GM12878 (cell line): ENCODE measurements at regions not wholly inside any gene's neighbourhood (a gene's known extent, or its start where the extent isn't known, plus 50 kb on each side); places are given as distances from the start of the nearest gene placed in this dataset.

Experiments used
- ATAC-seq: fragments of 200-7000 bp; cut with Tn5 transposase; 3 replicates; pipeline ENCODE4 v1.9.1; 2020; ENCODE audit warnings: mild to moderate bottlenecking, moderate library complexity
- BruUV-seq: library from RNA; stranded (reverse); fragments of 400-500 nt; replicated peaks from 2 replicates; lab custom pipeline; 2021; lab: Mats Ljungman, UMichigan
- CTCF ChIA-PET: fragments of 300-600 bp; sonication (Branson Sonifier 250); formaldehyde crosslinking; extraction: SDS; loops from one replicate; lab custom pipeline; 2021; ENCODE audit warnings: inconsistent platforms; lab: Yijun Ruan, JAX
- POLR2A ChIA-PET: fragments of 350-600 bp; formaldehyde crosslinking; extraction: SDS; loops from one replicate; lab custom pipeline; 2021; ENCODE audit warnings: inconsistent platforms; lab: Charles Lee
- RAD21 ChIA-PET: fragments of 300-600 bp; sonication (Branson Sonifier 250); formaldehyde crosslinking; loops from one replicate; lab custom pipeline; 2023; ENCODE audit warnings: antibody characterized with exemption; ENCODE audit not compliant: unreplicated experiment; lab: Charles Lee
- SMC1A ChIA-PET: fragments of 300-600 bp; sonication (Branson Sonifier 250); formaldehyde crosslinking; loops from one replicate; lab custom pipeline; 2023; ENCODE audit not compliant: unreplicated experiment, uncharacterized antibody; lab: Charles Lee
- DNase-seq: peaks from one replicate; pipeline ENCODE4 v3.0.0-alpha.2; 2011; ENCODE audit warnings: low read depth, low spot score
- FAIRE-seq: peaks from 3 replicates; lab custom pipeline; 2011; peaks lifted over from hg19 to GRCh38; lab: Jason Lieb, UNC
- H2AFZ ChIP-seq: 2 replicates; pipeline ENCODE4 v1.6.0; 2011; ENCODE audit warnings: low read depth, low read length, control low read depth; ENCODE audit not compliant: control insufficient read depth
- H3K27ac ChIP-seq: 2 replicates; pipeline ENCODE4 v1.5.1; 2011; ENCODE audit warnings: control low read depth; ENCODE audit not compliant: control insufficient read depth, insufficient read depth
- H3K27me3 ChIP-seq, 2 experiments: replicated peaks in 1 of 2; 2 replicates each; pipeline versions ENCODE4 v1.6.0 to v1.6.1; 2011; ENCODE audit warnings: low read length in 1 of 2; ENCODE audit not compliant: control insufficient read depth in 2 of 2, insufficient read depth in 2 of 2
- H3K36me3 ChIP-seq, 2 experiments: 2 replicates each; pipeline ENCODE4 v1.5.1; 2011; ENCODE audit warnings: low read length in 1 of 2; ENCODE audit not compliant: control insufficient read depth in 2 of 2, insufficient read depth in 2 of 2
- H3K4me1 ChIP-seq: 2 replicates; pipeline ENCODE4 v1.6.1; 2011; ENCODE audit warnings: mild to moderate bottlenecking, low read length, moderate library complexity, mixed read lengths; ENCODE audit not compliant: control insufficient read depth, insufficient read depth
- H3K4me2 ChIP-seq: 2 replicates; pipeline ENCODE4 v1.6.0; 2011; ENCODE audit warnings: control low read depth; ENCODE audit not compliant: control insufficient read depth, insufficient read depth
- H3K4me3 ChIP-seq: fragments of 200-600 bp; sonication (generic); 2 replicates; pipeline ENCODE4 v1.5.1; 2016
- H3K79me2 ChIP-seq: 2 replicates; pipeline ENCODE4 v1.6.0; 2011; ENCODE audit warnings: low read length; ENCODE audit not compliant: control insufficient read depth, insufficient read depth
- H3K9ac ChIP-seq: 2 replicates; pipeline ENCODE4 v1.8.0; 2011; ENCODE audit warnings: low read length, control low read depth, mixed read lengths; ENCODE audit not compliant: control insufficient read depth, insufficient read depth
- H3K9me3 ChIP-seq: replicated peaks from 3 replicates; pipeline ENCODE4 v1.5.1; 2011; ENCODE audit warnings: mild to moderate bottlenecking, low read length; ENCODE audit not compliant: control insufficient read depth, insufficient read depth
- H4K20me1 ChIP-seq: 2 replicates; pipeline ENCODE4 v1.6.0; 2011; ENCODE audit not compliant: control insufficient read depth, insufficient read depth
- ASH2L ChIP-seq: fragments of 300-600, 200-600 bp; sonication (generic); IDR thresholded peaks from 2 replicates; pipeline ENCODE4 v1.6.1; 2017; ENCODE audit warnings: low read depth, mild to moderate bottlenecking, borderline replicate concordance
- CBX3 ChIP-seq: fragments of 200-600 bp; sonication (generic); IDR thresholded peaks from 2 replicates; pipeline ENCODE4 v1.6.1; 2016; ENCODE audit warnings: low read depth, borderline replicate concordance
- CREM ChIP-seq: IDR thresholded peaks from 2 replicates; pipeline ENCODE4 v1.6.1; 2014; ENCODE audit warnings: antibody characterized with exemption, low read depth
- DPF2 ChIP-seq: fragments of 450-650 bp; IDR thresholded peaks from 2 replicates; pipeline ENCODE4 v1.6.1; 2017; ENCODE audit warnings: mild to moderate bottlenecking
- MTA3 ChIP-seq: IDR thresholded peaks from 2 replicates; pipeline ENCODE4 v1.6.1; 2012; ENCODE audit warnings: low read length, inconsistent platforms, borderline replicate concordance
- NFYB ChIP-seq: IDR thresholded peaks from 2 replicates; pipeline ENCODE4 v1.6.1; 2011; ENCODE audit warnings: low read depth, mild to moderate bottlenecking, low read length, improper control_type of control experiment, moderate library complexity; ENCODE audit not compliant: insufficient read depth
- NR2F1 ChIP-seq: fragments of 450-650 bp; conservative IDR thresholded peaks from 2 replicates; pipeline ENCODE4 v1.6.1; 2017; ENCODE audit warnings: mild to moderate bottlenecking
- SMAD1 ChIP-seq: fragments of 450-650 bp; IDR thresholded peaks from 2 replicates; pipeline ENCODE4 v1.6.1; 2018; ENCODE audit warnings: mild to moderate bottlenecking, low read depth; ENCODE audit not compliant: partially characterized antibody
- TCF3 ChIP-seq: IDR thresholded peaks from 2 replicates; pipeline ENCODE4 v1.6.1; 2012; ENCODE audit warnings: low read depth, mild to moderate bottlenecking, low read length, borderline replicate concordance; ENCODE audit not compliant: insufficient read depth
- ZNF217 ChIP-seq: fragments of 450-650 bp; IDR thresholded peaks from 2 replicates; pipeline ENCODE4 v1.6.1; 2017; ENCODE audit warnings: antibody characterized with exemption, mild to moderate bottlenecking
- ZZZ3 ChIP-seq: IDR thresholded peaks from 2 replicates; pipeline ENCODE4 v1.6.1; 2011; ENCODE audit warnings: low read depth; ENCODE audit not compliant: control insufficient read depth, insufficient read length
- WGBS: methylation state at CpG from one replicate; pipeline ENCODE4 v1.1.6; 2016; ENCODE audit warnings: low lambda C conversion rate; ENCODE audit not compliant: insufficient replicate concordance, insufficient coverage; ENCODE audit errors: missing lambda C conversion rate; 5-methylcytosine and 5-hydroxymethylcytosine counted together
- in situ Hi-C: fragments of 300-500 bp; cut with MboI; formaldehyde crosslinking; loops from 9 replicates; pipeline ENCODE4 v1.14.3; 2018; ENCODE audit warnings: mixed read lengths
- intact Hi-C: fragments of 100-400 bp; cut with micrococcal nuclease; formaldehyde crosslinking; loops from one replicate; pipeline ENCODE4 v1.14.2; 2022; ENCODE audit not compliant: unreplicated experiment
- TF ChIP-seq, protein P1 (sequence below): IDR thresholded peaks from 2 replicates; pipeline ENCODE4 v1.6.1; 2011; ENCODE audit warnings: borderline replicate concordance, low read depth, mild to moderate bottlenecking, moderate library complexity, mixed read lengths, low read length; ENCODE audit not compliant: insufficient read depth; ENCODE audit errors: extremely low read length
- TF ChIP-seq, protein P2 (sequence below), 3 experiments: IDR thresholded peaks in 2 of 3; conservative IDR thresholded peaks in 1 of 3; 2 replicates each; pipeline ENCODE4 v1.5.1; 2011; ENCODE audit warnings: low read depth in 3 of 3, low read length in 3 of 3, mild to moderate bottlenecking in 3 of 3, control low read depth in 2 of 3, moderate library complexity in 2 of 3, inconsistent platforms in 1 of 3, mixed read lengths in 1 of 3; ENCODE audit not compliant: control insufficient read depth in 2 of 3, insufficient read depth in 1 of 3; ENCODE audit errors: extremely low read depth in 1 of 3
- TF ChIP-seq, protein P3 (sequence below): fragments of 450-650 bp; formaldehyde crosslinking; IDR thresholded peaks from 2 replicates; pipeline ENCODE4 v1.5.0; 2022; ENCODE audit warnings: mild to moderate bottlenecking, missing genetic modification characterization
- TF ChIP-seq, protein P4 (sequence below): fragments of 450-650 bp; formaldehyde crosslinking; IDR thresholded peaks from 2 replicates; pipeline ENCODE4 v1.4.0; 2020; ENCODE audit warnings: mild to moderate bottlenecking, moderate library complexity

DNA sequence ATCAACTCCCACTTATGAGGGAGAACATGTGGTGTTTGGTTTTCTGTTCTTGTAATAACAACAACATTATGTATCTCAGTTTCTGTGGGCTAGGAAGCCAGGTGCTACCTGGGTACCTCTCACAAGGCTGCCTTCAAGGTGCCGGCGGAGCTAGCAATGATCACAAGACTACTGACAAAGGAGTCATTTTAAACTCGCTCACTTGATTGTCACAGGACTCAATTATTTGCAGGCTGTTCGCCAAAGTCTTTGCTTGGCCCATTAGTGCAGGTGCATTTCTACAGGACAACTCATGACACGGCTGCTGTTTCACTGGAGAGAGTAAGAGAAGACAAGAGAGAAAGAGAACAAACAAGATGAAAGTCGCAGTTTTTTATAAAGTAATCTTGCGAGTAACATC is 1237.4 kb upstream of the TMPRSS15 start:
- in situ Hi-C loops (no loop called here), intact Hi-C loops (no loop called here)
- Histone ChIP-seq H3K36me3 (no peaks in the 10 kb centered on the region), H3K79me2 (no peaks in the 10 kb centered on the region), H3K27ac (no peak overlapping the region), H3K27me3 (no peaks in the 10 kb centered on the region), H3K4me3 (no peak overlapping the region), H2AFZ (no peak overlapping the region), H3K4me2 (no peak overlapping the region), H3K9ac (no peak overlapping the region), H4K20me1 (no peaks in the 10 kb centered on the region), H3K9me3 (no peaks in the 10 kb centered on the region), H3K4me1 (no peaks in the 10 kb centered on the region)
- FAIRE-seq (no peak), ATAC-seq (no peak), DNase-seq (no peak)
- TF ChIP-seq ZZZ3 (no peak), SMAD1 (no peak), MTA3 (no peak), ASH2L (no peak), NFYB (no peak), TCF3 (no peak), ZNF217 (no peak), CREM (no peak), NR2F1 (no peak), DPF2 (no peak), CBX3 (no peak)
- TF ChIP-seq, protein P1, sequence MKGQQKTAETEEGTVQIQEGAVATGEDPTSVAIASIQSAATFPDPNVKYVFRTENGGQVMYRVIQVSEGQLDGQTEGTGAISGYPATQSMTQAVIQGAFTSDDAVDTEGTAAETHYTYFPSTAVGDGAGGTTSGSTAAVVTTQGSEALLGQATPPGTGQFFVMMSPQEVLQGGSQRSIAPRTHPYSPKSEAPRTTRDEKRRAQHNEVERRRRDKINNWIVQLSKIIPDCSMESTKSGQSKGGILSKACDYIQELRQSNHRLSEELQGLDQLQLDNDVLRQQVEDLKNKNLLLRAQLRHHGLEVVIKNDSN: no peak
- TF ChIP-seq, protein P2, sequence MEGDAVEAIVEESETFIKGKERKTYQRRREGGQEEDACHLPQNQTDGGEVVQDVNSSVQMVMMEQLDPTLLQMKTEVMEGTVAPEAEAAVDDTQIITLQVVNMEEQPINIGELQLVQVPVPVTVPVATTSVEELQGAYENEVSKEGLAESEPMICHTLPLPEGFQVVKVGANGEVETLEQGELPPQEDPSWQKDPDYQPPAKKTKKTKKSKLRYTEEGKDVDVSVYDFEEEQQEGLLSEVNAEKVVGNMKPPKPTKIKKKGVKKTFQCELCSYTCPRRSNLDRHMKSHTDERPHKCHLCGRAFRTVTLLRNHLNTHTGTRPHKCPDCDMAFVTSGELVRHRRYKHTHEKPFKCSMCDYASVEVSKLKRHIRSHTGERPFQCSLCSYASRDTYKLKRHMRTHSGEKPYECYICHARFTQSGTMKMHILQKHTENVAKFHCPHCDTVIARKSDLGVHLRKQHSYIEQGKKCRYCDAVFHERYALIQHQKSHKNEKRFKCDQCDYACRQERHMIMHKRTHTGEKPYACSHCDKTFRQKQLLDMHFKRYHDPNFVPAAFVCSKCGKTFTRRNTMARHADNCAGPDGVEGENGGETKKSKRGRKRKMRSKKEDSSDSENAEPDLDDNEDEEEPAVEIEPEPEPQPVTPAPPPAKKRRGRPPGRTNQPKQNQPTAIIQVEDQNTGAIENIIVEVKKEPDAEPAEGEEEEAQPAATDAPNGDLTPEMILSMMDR (IDR thresholded peaks at IDR 0.05 in 2 of 3, conservative IDR thresholded peaks at IDR 0.05 in 1 of 3; ENCODE audit: control insufficient read depth in 2 of 3, extremely low read depth in 1 of 3, insufficient read depth in 1 of 3, low read depth in 3 of 3, low read length in 3 of 3): no peak
- TF ChIP-seq, protein P3, sequence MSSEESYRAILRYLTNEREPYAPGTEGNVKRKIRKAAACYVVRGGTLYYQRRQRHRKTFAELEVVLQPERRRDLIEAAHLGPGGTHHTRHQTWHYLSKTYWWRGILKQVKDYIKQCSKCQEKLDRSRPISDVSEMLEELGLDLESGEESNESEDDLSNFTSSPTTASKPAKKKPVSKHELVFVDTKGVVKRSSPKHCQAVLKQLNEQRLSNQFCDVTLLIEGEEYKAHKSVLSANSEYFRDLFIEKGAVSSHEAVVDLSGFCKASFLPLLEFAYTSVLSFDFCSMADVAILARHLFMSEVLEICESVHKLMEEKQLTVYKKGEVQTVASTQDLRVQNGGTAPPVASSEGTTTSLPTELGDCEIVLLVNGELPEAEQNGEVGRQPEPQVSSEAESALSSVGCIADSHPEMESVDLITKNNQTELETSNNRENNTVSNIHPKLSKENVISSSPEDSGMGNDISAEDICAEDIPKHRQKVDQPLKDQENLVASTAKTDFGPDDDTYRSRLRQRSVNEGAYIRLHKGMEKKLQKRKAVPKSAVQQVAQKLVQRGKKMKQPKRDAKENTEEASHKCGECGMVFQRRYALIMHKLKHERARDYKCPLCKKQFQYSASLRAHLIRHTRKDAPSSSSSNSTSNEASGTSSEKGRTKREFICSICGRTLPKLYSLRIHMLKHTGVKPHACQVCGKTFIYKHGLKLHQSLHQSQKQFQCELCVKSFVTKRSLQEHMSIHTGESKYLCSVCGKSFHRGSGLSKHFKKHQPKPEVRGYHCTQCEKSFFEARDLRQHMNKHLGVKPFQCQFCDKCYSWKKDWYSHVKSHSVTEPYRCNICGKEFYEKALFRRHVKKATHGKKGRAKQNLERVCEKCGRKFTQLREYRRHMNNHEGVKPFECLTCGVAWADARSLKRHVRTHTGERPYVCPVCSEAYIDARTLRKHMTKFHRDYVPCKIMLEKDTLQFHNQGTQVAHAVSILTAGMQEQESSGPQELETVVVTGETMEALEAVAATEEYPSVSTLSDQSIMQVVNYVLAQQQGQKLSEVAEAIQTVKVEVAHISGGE: no peak
- TF ChIP-seq, protein P4, sequence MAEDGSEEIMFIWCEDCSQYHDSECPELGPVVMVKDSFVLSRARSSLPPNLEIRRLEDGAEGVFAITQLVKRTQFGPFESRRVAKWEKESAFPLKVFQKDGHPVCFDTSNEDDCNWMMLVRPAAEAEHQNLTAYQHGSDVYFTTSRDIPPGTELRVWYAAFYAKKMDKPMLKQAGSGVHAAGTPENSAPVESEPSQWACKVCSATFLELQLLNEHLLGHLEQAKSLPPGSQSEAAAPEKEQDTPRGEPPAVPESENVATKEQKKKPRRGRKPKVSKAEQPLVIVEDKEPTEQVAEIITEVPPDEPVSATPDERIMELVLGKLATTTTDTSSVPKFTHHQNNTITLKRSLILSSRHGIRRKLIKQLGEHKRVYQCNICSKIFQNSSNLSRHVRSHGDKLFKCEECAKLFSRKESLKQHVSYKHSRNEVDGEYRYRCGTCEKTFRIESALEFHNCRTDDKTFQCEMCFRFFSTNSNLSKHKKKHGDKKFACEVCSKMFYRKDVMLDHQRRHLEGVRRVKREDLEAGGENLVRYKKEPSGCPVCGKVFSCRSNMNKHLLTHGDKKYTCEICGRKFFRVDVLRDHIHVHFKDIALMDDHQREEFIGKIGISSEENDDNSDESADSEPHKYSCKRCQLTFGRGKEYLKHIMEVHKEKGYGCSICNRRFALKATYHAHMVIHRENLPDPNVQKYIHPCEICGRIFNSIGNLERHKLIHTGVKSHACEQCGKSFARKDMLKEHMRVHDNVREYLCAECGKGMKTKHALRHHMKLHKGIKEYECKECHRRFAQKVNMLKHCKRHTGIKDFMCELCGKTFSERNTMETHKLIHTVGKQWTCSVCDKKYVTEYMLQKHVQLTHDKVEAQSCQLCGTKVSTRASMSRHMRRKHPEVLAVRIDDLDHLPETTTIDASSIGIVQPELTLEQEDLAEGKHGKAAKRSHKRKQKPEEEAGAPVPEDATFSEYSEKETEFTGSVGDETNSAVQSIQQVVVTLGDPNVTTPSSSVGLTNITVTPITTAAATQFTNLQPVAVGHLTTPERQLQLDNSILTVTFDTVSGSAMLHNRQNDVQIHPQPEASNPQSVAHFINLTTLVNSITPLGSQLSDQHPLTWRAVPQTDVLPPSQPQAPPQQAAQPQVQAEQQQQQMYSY: no peak
- ChIA-PET RAD21 (no interaction called here), POLR2A (no interaction called here), CTCF (no interaction called here), SMC1A (interaction anchor here (1.2 kb wide), 1 partner anchor 26 kb away, joined by 3 read pairs; no protein-coding TSS in a partner anchor)
- 31% methylated on average over 7 of the region's 7 CpGs for WGBS
- BruUV-seq: no TSS peak
